ENCODE measurements at regions not wholly inside any gene's neighbourhood (a gene's known extent, or its start where the extent isn't known, plus 50 kb on each side); places are given as distances from the start of the nearest gene placed in this dataset.

DNA sequence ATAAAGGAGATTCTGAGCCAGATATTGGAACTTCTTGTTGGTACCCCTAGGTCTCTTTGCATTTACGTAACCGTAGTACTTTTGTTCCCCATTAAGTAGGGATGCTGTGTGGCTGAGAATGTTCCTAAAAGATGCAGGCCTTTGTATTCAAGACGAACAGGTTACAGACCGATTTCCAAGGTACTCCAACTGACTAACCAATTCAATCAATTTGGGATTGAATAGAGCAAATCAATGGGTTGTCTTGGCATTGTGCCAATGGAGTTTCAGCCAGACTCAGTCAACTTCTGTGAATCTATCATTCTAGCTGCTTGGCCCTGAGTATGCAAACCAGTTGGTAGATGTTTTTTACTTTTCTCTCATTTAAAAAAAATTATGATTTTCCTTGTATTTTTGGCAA is 347.3 kb upstream of the NPVF start:
- H3K4me3 ChIP-seq, result no peak overlapping the region
- H3K27me3 ChIP-seq, result no peaks in the 10 kb centered on the region
- peaks cover 0 to 4% (median 0%) of the 10 kb centered on the region in 4 donors for H3K4me1 ChIP-seq
- no peak overlapping the region for H3K27ac ChIP-seq
- no peaks in the 10 kb centered on the region for H3K9me3 ChIP-seq
- no peaks in the 10 kb centered on the region for H3K36me3 ChIP-seq
- no peak for TF ChIP-seq POLR2A (IDR thresholded peaks at IDR 0.05)
- DNase-seq (ENCODE audit: low spot score in 2 of 2), result no peak
- 90 to 93% methylated on average over 4 of the region's 4 CpGs for WGBS, 2 donors

DNA sequence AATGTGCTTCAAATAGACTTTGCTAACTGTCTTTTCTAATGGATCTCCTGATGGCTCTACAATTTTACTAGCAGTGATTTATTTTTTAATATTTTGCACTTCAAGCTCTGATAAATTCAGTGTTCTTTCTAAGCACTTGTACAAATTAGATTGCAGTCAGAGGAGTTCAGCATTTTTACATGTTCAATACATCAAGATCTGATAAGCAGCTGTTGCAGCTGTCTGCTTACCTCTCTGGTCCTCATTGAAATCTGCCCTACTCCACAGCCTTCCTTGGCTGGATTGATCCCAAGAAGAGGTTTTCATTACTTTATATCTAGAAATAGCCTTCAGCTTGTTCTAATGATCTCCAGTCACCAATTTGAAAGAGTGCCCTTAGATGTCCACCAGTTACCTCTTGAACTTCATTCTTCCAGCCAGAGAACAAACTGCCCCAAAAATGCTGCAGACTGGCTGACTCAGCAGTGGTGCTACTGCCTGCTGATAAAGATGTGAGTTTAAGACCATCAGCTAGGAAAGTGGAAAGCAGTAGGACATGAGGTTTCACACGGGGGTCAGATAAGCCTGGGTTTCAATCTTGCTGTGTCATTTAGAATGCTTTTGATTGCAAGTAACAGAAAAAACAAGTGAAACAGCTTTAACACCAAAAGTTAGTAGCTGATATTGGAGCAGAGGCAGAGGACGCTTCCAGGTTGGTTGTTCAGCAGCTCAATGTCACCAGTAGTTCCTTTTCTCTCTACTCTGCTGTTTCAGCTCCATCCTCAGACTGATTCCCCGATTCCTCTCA is 350.9 kb upstream of the NPVF start:
- no peaks in the 10 kb centered on the region for H3K9me3 ChIP-seq
- peaks cover 0 to 4% (median 0%) of the 10 kb centered on the region in 4 donors for H3K4me1 ChIP-seq
- DNase-seq (ENCODE audit: low spot score in 2 of 2), result no peak
- no peak overlapping the region for H3K27ac ChIP-seq
- no peaks in the 10 kb centered on the region for H3K36me3 ChIP-seq
- H3K27me3 ChIP-seq, result no peaks in the 10 kb centered on the region
- no peak overlapping the region for H3K4me3 ChIP-seq
- 66 to 78% methylated on average over 3 of the region's 3 CpGs for WGBS, 2 donors
- TF ChIP-seq POLR2A (IDR thresholded peaks at IDR 0.05), result no peak
- no peak for TF ChIP-seq EP300 (IDR thresholded peaks at IDR 0.05)
- TF ChIP-seq, protein P1, sequence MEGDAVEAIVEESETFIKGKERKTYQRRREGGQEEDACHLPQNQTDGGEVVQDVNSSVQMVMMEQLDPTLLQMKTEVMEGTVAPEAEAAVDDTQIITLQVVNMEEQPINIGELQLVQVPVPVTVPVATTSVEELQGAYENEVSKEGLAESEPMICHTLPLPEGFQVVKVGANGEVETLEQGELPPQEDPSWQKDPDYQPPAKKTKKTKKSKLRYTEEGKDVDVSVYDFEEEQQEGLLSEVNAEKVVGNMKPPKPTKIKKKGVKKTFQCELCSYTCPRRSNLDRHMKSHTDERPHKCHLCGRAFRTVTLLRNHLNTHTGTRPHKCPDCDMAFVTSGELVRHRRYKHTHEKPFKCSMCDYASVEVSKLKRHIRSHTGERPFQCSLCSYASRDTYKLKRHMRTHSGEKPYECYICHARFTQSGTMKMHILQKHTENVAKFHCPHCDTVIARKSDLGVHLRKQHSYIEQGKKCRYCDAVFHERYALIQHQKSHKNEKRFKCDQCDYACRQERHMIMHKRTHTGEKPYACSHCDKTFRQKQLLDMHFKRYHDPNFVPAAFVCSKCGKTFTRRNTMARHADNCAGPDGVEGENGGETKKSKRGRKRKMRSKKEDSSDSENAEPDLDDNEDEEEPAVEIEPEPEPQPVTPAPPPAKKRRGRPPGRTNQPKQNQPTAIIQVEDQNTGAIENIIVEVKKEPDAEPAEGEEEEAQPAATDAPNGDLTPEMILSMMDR (IDR thresholded peaks at IDR 0.05), result no peak

DNA sequence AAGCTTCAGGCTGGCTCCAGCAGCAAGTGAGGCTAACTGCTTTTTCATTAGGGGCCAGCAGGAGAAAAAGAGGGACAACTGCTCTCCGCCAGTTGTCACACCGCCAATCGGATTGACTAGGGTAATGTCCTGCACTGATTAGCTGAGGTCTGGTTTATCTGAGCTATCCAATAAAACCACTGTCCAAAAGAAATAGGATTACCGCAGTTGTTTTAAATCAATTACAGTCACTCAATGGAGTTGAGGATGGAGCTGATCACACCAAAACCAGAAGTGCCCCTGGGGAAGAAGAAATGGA is 351.4 kb upstream of the NPVF start:
- H3K27me3 ChIP-seq, result no peaks in the 10 kb centered on the region
- H3K36me3 ChIP-seq, result no peaks in the 10 kb centered on the region
- H3K27ac ChIP-seq, result no peak overlapping the region
- WGBS, 2 donors, result 89 to 91% methylated on average over 4 of the region's 4 CpGs
- H3K4me3 ChIP-seq, result no peak overlapping the region
- H3K9me3 ChIP-seq, result no peaks in the 10 kb centered on the region
- TF ChIP-seq EP300 (IDR thresholded peaks at IDR 0.05), result no peak
- no peak for TF ChIP-seq POLR2A (IDR thresholded peaks at IDR 0.05)
- TF ChIP-seq, protein P1 (IDR thresholded peaks at IDR 0.05), result no peak
- peaks cover 0 to 1% (median 0%) of the 10 kb centered on the region in 4 donors for H3K4me1 ChIP-seq
- no peak for DNase-seq (ENCODE audit: low spot score in 2 of 2)

DNA sequence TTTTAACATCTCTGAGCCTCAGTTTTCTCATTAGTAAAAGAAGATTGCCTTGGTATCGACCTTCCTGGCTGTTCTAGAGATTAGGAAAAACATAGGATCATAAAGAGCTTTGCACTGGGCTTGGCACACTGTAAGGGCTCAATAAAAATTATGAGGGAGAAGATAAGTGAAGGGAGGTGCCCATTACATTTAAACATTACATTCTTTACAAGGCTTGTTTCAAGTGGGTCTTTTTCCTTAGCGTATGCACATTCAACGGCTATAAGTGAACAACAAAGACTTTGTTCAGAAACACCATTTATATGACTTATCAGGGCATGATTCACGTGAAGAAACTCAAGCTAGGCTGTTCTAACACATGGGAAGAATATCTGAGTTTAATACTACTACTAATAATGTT is 351.9 kb upstream of the NPVF start:
- Histone ChIP-seq H3K9me3 (no peaks in the 10 kb centered on the region), H3K4me1 (no peaks in the 10 kb centered on the region), H3K4me3 (no peak overlapping the region), H3K36me3 (no peaks in the 10 kb centered on the region), H3K27ac (no peak overlapping the region), H3K27me3 (no peaks in the 10 kb centered on the region)
- TF ChIP-seq EP300 (IDR thresholded peaks at IDR 0.05), result no peak
- TF ChIP-seq, protein P1 (IDR thresholded peaks at IDR 0.05), result no peak
- TF ChIP-seq POLR2A (IDR thresholded peaks at IDR 0.05), result no peak
- 63 to 77% methylated on average over 4 of the region's 4 CpGs for whole genome bisulfite sequencing, 2 donors
- no peak for DNase-seq (ENCODE audit: low spot score in 2 of 2)

DNA sequence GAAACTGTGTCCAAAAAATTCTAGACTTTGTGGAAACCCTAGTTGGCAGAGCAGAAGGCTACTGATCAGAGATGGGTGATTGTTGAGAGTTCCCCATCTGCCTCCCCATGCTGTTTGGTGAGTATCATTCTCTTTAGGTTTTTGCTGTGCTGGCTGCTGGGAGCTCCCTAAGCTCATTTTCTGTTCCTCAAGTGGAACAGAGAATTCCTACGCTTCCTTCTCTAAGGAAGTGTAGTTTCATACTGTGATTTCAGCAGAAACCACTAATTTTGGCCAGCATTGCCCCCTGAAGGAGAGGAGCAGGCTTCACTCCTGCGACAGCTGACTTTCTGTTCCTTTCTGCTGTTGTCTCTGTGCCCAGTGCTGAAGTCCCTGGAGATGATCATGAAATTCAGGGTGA is 355.3 kb upstream of the NPVF start:
- 86 to 89% methylated on average over 2 of the region's 2 CpGs for WGBS, 2 donors
- H3K9me3 ChIP-seq, result no peaks in the 10 kb centered on the region
- no peaks in the 10 kb centered on the region for H3K36me3 ChIP-seq
- no peaks in the 10 kb centered on the region for H3K4me1 ChIP-seq
- H3K27ac ChIP-seq, result no peak overlapping the region
- no peak for DNase-seq (ENCODE audit: low spot score in 2 of 2)
- TF ChIP-seq EP300 (IDR thresholded peaks at IDR 0.05), result no peak
- TF ChIP-seq, protein P1 (IDR thresholded peaks at IDR 0.05), result no peak
- TF ChIP-seq POLR2A (IDR thresholded peaks at IDR 0.05), result no peak
- no peaks in the 10 kb centered on the region for H3K27me3 ChIP-seq
- H3K4me3 ChIP-seq, result no peak overlapping the region
